Liver (tissue), 8 donors: ENCODE measurements at regions not wholly inside any gene's neighbourhood (a gene's known extent, or its start where the extent isn't known, plus 50 kb on each side); places are given as distances from the start of the nearest gene placed in this dataset.
"Not testable (repeated sequence)": the region's sequence is repeated elsewhere in the genome, so short reads cannot be mapped to it uniquely, and the experiment has no call there.

Experiments
- DNase-seq: peaks from one replicate; pipeline ENCODE4 v3.0.0-alpha.2; 2017; ENCODE audit warnings: low spot score
- H3K27ac ChIP-seq, 2 donors: one replicate each; pipeline ENCODE4 v1.7.0; 2013; ENCODE audit warnings: inconsistent platforms in 2 of 2, low read length in 2 of 2, control low read depth in 1 of 2, low read depth in 1 of 2, mild to moderate bottlenecking in 1 of 2
- H3K27me3 ChIP-seq, 4 donors: one replicate each; pipeline versions ENCODE4 v1.6.1 to v1.7.0; 2013; ENCODE audit warnings: low read length in 3 of 4, inconsistent platforms in 1 of 4, mild to moderate bottlenecking in 1 of 4, moderate library complexity in 1 of 4; ENCODE audit not compliant: control insufficient read depth in 4 of 4, insufficient read depth in 4 of 4
- H3K36me3 ChIP-seq, 4 donors: one replicate each; pipeline versions ENCODE4 v1.6.1 to v1.7.0; 2013; ENCODE audit warnings: low read length in 3 of 4, mild to moderate bottlenecking in 3 of 4, low read depth in 1 of 4, moderate library complexity in 1 of 4; ENCODE audit not compliant: control insufficient read depth in 4 of 4, insufficient read depth in 3 of 4
- H3K4me1 ChIP-seq, 4 donors: one replicate each; pipeline versions ENCODE4 v1.6.1 to v1.7.0; 2013; ENCODE audit warnings: low read length in 3 of 4, mild to moderate bottlenecking in 3 of 4, moderate library complexity in 1 of 4; ENCODE audit not compliant: control insufficient read depth in 4 of 4, insufficient read depth in 4 of 4
- H3K4me3 ChIP-seq, 3 donors: one replicate each; pipeline versions ENCODE4 v1.6.1 to v1.7.0; 2013; ENCODE audit warnings: low read length in 3 of 3, control low read depth in 1 of 3, low read depth in 1 of 3, mild to moderate bottlenecking in 1 of 3
- H3K9ac ChIP-seq, 2 donors: one replicate each; pipeline ENCODE4 v1.7.0; 2013; ENCODE audit warnings: low read length in 2 of 2, mild to moderate bottlenecking in 2 of 2, moderate library complexity in 2 of 2, control low read depth in 1 of 2, low read depth in 1 of 2
- H3K9me3 ChIP-seq, 4 donors: one replicate each; pipeline versions ENCODE4 v1.6.1 to v1.7.0; 2013; ENCODE audit warnings: low read length in 3 of 4; ENCODE audit not compliant: control insufficient read depth in 4 of 4
- ATF3 ChIP-seq: IDR thresholded peaks from 2 replicates; pipeline ENCODE4 v1.6.1; 2016; ENCODE audit warnings: antibody characterized with exemption
- EGR1 ChIP-seq, 2 donors: IDR thresholded peaks; 2 replicates each; pipeline ENCODE4 v1.6.1; 2016 to 2018; ENCODE audit warnings: antibody characterized with exemption in 2 of 2, low read depth in 2 of 2
- GABPA ChIP-seq, 2 donors: IDR thresholded peaks in 1 of 2; conservative IDR thresholded peaks in 1 of 2; 2 replicates each; pipeline ENCODE4 v1.6.1; 2016; ENCODE audit warnings: antibody characterized with exemption in 2 of 2, mild to moderate bottlenecking in 1 of 2, moderate library complexity in 1 of 2
- HNF4A ChIP-seq, 2 donors: conservative IDR thresholded peaks; 2 replicates each; pipeline ENCODE4 v1.6.1; 2016; ENCODE audit warnings: antibody characterized with exemption in 2 of 2, mild to moderate bottlenecking in 2 of 2
- HNF4G ChIP-seq: IDR thresholded peaks from 2 replicates; pipeline ENCODE4 v1.6.1; 2016; ENCODE audit warnings: antibody characterized with exemption
- JUND ChIP-seq, 2 donors: IDR thresholded peaks; 2 replicates each; pipeline ENCODE4 v1.6.1; 2016; ENCODE audit warnings: antibody characterized with exemption in 2 of 2
- MAX ChIP-seq: IDR thresholded peaks from 2 replicates; pipeline ENCODE4 v1.6.1; 2016; ENCODE audit warnings: antibody characterized with exemption
- NR2F2 ChIP-seq: IDR thresholded peaks from 2 replicates; pipeline ENCODE4 v1.6.1; 2016; ENCODE audit warnings: antibody characterized with exemption
- RAD21 ChIP-seq, 2 donors: IDR thresholded peaks; 2 replicates each; pipeline ENCODE4 v1.6.1; 2016; ENCODE audit warnings: antibody characterized with exemption in 2 of 2, mild to moderate bottlenecking in 2 of 2
- RXRA ChIP-seq, 2 donors: IDR thresholded peaks; 2 replicates each; pipeline ENCODE4 v1.6.1; 2017 to 2018; ENCODE audit warnings: antibody characterized with exemption in 2 of 2, mild to moderate bottlenecking in 1 of 2
- SP1 ChIP-seq: IDR thresholded peaks from 2 replicates; pipeline ENCODE4 v1.6.1; 2018; ENCODE audit warnings: antibody characterized with exemption, mild to moderate bottlenecking
- TAF1 ChIP-seq: conservative IDR thresholded peaks from 2 replicates; pipeline ENCODE4 v1.6.1; 2016; ENCODE audit warnings: antibody characterized with exemption, mild to moderate bottlenecking
- YY1 ChIP-seq: IDR thresholded peaks from 2 replicates; pipeline ENCODE4 v1.6.1; 2016; ENCODE audit warnings: antibody characterized with exemption, mild to moderate bottlenecking
- WGBS: extraction: QIAGEN DNeasy Blood & Tissue Kit; methylation state at CpG from one replicate; pipeline ENCODE4 v1.1.7; 2013; 5-methylcytosine and 5-hydroxymethylcytosine counted together
- TF ChIP-seq, protein P1 (sequence below): fragments of 150-350 bp; IDR thresholded peaks from 2 replicates; pipeline ENCODE4 v1.5.1; 2017; ENCODE audit warnings: improper control_type of control experiment, low read depth, low read length; ENCODE audit not compliant: missing input control
- TF ChIP-seq, protein P2 (sequence below): IDR thresholded peaks from 2 replicates; pipeline ENCODE4 v1.6.1; 2016; ENCODE audit warnings: antibody characterized with exemption, mild to moderate bottlenecking
- donor health status: healthy.
- donor health status: healthy.
- donor health status: healthy.
- donor health status: healthy.
- donor health status: healthy.

DNA sequence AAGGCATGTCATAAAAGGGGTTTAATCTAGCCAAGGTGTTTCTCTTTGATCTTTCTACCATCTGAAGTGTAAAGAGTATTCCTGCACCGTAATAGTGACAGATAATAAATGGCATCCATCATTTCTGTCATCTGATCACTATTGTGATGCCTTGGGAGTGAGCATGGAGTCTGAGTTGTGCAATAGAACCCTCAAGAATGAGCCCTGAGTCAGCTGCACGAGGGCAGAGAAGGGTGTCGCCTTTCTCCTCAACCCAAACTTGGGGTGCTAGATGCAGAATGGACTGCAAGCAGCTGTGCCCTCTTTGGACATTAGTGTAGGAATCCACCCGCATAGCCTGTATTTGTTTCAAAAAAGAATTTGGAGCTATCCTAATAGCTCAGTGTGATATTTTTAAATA, 115.2 kb downstream of the ZNF37A start:
- 48% methylated on average over 4 of the region's 4 CpGs for WGBS
- Histone ChIP-seq H3K4me3 (no peak overlapping the region), H3K27me3 (no peaks in the 10 kb centered on the region), H3K4me1 (no peaks in the 10 kb centered on the region), H3K36me3 (no peaks in the 10 kb centered on the region), H3K9ac (no peak overlapping the region), H3K9me3 (peaks cover 0 to 3% (median 0%) of the 10 kb centered on the region in 4 donors), H3K27ac (no peak overlapping the region)
- TF ChIP-seq SP1 (no peak), HNF4G (no peak), NR2F2 (no peak)
- DNase-seq, result no peak

GRCh38 chr10:38209748-38210147, 115.6 kb downstream of the ZNF37A start:
- not testable (repeated sequence) for H3K27me3 ChIP-seq, H3K4me1 ChIP-seq

GRCh38 chr10:38212460-38212859, 118.3 kb downstream of the ZNF37A start:
- H3K4me1 ChIP-seq, result no peaks in the 10 kb centered on the region
- H3K9me3 ChIP-seq, result no peaks in the 10 kb centered on the region
- no peaks in the 10 kb centered on the region for H3K27me3 ChIP-seq
- no peak overlapping the region for H3K27ac ChIP-seq
- DNase-seq, result no peak
- H3K9ac ChIP-seq, result no peak overlapping the region
- WGBS, result 68% methylated on average over 1 of the region's 1 CpG
- H3K4me3 ChIP-seq, result no peak overlapping the region
- TF ChIP-seq RAD21 (IDR thresholded peaks at IDR 0.05) (no peak), EGR1 (IDR thresholded peaks at IDR 0.05; ENCODE audit: low read depth in 2 of 2) (no peak), RXRA (IDR thresholded peaks at IDR 0.05) (no peak), MAX (no peak), HNF4A (conservative IDR thresholded peaks at IDR 0.05) (no peak), JUND (IDR thresholded peaks at IDR 0.05) (no peak), YY1 (no peak), SP1 (no peak), TAF1 (no peak), ATF3 (no peak), GABPA (IDR thresholded peaks at IDR 0.05 in 1 of 2, conservative IDR thresholded peaks at IDR 0.05 in 1 of 2) (no peak)
- TF ChIP-seq, protein P1, sequence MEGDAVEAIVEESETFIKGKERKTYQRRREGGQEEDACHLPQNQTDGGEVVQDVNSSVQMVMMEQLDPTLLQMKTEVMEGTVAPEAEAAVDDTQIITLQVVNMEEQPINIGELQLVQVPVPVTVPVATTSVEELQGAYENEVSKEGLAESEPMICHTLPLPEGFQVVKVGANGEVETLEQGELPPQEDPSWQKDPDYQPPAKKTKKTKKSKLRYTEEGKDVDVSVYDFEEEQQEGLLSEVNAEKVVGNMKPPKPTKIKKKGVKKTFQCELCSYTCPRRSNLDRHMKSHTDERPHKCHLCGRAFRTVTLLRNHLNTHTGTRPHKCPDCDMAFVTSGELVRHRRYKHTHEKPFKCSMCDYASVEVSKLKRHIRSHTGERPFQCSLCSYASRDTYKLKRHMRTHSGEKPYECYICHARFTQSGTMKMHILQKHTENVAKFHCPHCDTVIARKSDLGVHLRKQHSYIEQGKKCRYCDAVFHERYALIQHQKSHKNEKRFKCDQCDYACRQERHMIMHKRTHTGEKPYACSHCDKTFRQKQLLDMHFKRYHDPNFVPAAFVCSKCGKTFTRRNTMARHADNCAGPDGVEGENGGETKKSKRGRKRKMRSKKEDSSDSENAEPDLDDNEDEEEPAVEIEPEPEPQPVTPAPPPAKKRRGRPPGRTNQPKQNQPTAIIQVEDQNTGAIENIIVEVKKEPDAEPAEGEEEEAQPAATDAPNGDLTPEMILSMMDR, result no peak
- no peaks in the 10 kb centered on the region for H3K36me3 ChIP-seq

More at GRCh38 chr10:38209748-38210147, 115.6 kb downstream of the ZNF37A start:
- H3K36me3 ChIP-seq, H3K27ac ChIP-seq, H3K9ac ChIP-seq, H3K4me3 ChIP-seq, H3K9me3 ChIP-seq, DNase-seq: not testable (repeated sequence)

DNA sequence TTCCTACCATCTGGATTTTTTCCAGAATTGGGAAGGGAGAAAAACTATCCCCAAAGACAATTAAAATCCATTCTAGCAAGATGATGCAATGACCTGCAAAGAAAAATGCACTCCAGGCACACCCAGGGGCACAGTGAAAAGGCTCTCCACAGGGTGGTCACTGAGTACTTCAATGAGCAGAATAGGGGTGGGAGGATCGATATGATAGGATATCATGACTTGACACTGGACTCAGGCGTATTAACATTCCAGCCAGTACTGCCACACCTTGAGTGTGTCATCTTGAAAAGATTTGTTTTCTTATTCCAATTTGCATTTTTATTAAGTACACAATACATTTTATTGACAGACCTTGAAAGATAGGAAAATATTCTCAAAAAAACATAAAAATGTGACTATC, 132.2 kb downstream of the ZNF37A start:
- TF ChIP-seq MAX, result no peak
- TF ChIP-seq TAF1, result no peak
- TF ChIP-seq RAD21 (IDR thresholded peaks at IDR 0.05), result no peak
- no peak for TF ChIP-seq HNF4G
- no peak for TF ChIP-seq NR2F2
- TF ChIP-seq EGR1 (IDR thresholded peaks at IDR 0.05; ENCODE audit: low read depth in 2 of 2), result no peak
- TF ChIP-seq, protein P1, result no peak
- TF ChIP-seq, protein P2, sequence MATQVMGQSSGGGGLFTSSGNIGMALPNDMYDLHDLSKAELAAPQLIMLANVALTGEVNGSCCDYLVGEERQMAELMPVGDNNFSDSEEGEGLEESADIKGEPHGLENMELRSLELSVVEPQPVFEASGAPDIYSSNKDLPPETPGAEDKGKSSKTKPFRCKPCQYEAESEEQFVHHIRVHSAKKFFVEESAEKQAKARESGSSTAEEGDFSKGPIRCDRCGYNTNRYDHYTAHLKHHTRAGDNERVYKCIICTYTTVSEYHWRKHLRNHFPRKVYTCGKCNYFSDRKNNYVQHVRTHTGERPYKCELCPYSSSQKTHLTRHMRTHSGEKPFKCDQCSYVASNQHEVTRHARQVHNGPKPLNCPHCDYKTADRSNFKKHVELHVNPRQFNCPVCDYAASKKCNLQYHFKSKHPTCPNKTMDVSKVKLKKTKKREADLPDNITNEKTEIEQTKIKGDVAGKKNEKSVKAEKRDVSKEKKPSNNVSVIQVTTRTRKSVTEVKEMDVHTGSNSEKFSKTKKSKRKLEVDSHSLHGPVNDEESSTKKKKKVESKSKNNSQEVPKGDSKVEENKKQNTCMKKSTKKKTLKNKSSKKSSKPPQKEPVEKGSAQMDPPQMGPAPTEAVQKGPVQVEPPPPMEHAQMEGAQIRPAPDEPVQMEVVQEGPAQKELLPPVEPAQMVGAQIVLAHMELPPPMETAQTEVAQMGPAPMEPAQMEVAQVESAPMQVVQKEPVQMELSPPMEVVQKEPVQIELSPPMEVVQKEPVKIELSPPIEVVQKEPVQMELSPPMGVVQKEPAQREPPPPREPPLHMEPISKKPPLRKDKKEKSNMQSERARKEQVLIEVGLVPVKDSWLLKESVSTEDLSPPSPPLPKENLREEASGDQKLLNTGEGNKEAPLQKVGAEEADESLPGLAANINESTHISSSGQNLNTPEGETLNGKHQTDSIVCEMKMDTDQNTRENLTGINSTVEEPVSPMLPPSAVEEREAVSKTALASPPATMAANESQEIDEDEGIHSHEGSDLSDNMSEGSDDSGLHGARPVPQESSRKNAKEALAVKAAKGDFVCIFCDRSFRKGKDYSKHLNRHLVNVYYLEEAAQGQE, result no peak
- Histone ChIP-seq H3K27me3 (no peaks in the 10 kb centered on the region), H3K4me1 (no peaks in the 10 kb centered on the region), H3K9me3 (peaks cover 0 to 1% (median 0%) of the 10 kb centered on the region in 4 donors), H3K27ac (no peak overlapping the region), H3K4me3 (no peak overlapping the region), H3K9ac (no peak overlapping the region), H3K36me3 (no peaks in the 10 kb centered on the region)
- WGBS, result 70% methylated on average over 2 of the region's 2 CpGs
- no peak for DNase-seq
